ENCODE measurements at regions not wholly inside any gene's neighbourhood (a gene's known extent, or its start where the extent isn't known, plus 50 kb on each side); places are given as distances from the start of the nearest gene placed in this dataset.

DNA sequence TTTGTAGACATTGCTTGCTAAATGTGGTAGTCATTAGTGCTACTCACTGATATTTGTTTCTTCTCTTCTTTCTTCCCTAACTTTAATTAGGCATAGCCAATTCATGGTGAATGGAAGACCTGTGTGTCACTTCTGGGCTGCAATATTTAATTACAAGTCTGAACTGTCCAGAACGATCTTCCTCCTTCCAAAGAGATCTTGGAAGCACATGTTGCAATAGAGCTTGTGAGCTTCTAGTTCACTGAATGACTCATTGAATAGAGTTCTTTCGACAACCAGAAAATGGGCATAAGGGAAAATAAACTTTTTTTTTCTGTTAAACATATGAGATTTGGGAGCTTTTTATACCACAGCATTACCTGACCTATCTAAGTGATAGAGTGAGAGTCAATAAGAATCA lies 1264.6 kb downstream of the PCDH9 start (continued):
- TF ChIP-seq, protein P1, sequence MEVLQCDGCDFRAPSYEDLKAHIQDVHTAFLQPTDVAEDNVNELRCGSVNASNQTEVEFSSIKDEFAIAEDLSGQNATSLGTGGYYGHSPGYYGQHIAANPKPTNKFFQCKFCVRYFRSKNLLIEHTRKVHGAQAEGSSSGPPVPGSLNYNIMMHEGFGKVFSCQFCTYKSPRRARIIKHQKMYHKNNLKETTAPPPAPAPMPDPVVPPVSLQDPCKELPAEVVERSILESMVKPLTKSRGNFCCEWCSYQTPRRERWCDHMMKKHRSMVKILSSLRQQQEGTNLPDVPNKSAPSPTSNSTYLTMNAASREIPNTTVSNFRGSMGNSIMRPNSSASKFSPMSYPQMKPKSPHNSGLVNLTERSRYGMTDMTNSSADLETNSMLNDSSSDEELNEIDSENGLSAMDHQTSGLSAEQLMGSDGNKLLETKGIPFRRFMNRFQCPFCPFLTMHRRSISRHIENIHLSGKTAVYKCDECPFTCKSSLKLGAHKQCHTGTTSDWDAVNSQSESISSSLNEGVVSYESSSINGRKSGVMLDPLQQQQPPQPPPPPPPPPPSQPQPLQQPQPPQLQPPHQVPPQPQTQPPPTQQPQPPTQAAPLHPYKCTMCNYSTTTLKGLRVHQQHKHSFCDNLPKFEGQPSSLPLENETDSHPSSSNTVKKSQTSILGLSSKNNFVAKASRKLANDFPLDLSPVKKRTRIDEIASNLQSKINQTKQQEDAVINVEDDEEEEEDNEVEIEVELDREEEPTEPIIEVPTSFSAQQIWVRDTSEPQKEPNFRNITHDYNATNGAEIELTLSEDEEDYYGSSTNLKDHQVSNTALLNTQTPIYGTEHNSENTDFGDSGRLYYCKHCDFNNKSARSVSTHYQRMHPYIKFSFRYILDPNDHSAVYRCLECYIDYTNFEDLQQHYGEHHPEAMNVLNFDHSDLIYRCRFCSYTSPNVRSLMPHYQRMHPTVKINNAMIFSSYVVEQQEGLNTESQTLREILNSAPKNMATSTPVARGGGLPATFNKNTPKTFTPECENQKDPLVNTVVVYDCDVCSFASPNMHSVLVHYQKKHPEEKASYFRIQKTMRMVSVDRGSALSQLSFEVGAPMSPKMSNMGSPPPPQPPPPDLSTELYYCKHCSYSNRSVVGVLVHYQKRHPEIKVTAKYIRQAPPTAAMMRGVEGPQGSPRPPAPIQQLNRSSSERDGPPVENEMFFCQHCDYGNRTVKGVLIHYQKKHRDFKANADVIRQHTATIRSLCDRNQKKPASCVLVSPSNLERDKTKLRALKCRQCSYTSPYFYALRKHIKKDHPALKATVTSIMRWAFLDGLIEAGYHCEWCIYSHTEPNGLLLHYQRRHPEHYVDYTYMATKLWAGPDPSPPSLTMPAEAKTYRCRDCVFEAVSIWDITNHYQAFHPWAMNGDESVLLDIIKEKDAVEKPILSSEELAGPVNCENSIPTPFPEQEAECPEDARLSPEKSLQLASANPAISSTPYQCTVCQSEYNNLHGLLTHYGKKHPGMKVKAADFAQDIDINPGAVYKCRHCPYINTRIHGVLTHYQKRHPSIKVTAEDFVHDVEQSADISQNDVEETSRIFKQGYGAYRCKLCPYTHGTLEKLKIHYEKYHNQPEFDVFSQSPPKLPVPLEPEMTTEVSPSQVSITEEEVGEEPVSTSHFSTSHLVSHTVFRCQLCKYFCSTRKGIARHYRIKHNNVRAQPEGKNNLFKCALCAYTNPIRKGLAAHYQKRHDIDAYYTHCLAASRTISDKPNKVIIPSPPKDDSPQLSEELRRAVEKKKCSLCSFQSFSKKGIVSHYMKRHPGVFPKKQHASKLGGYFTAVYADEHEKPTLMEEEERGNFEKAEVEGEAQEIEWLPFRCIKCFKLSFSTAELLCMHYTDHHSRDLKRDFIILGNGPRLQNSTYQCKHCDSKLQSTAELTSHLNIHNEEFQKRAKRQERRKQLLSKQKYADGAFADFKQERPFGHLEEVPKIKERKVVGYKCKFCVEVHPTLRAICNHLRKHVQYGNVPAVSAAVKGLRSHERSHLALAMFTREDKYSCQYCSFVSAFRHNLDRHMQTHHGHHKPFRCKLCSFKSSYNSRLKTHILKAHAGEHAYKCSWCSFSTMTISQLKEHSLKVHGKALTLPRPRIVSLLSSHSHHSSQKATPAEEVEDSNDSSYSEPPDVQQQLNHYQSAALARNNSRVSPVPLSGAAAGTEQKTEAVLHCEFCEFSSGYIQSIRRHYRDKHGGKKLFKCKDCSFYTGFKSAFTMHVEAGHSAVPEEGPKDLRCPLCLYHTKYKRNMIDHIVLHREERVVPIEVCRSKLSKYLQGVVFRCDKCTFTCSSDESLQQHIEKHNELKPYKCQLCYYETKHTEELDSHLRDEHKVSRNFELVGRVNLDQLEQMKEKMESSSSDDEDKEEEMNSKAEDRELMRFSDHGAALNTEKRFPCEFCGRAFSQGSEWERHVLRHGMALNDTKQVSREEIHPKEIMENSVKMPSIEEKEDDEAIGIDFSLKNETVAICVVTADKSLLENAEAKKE (CRISPR knock-in tag; IDR thresholded peaks at IDR 0.05): no peak
- no peak for TF ChIP-seq EZH2 (IDR thresholded peaks at IDR 0.05; ENCODE audit: low read depth, unreplicated experiment)

DNA sequence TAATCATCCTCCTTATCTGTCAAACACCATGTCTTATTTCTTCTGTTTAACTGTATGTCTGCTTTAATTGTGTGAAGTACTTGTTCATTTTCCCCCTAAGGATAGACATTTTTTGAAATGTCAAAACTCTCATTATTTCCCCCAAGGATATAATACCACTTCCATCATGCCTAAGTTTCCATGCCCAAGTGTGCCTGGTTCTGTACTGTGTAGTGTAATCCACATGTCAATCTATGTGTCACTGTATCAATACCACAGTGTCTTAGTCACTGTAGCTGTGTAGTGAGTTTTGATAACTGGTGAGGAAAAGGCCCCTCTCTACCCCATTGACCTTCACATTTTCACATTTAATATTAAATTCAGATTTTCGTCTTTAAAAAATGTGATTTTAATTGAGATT lies 1265.5 kb downstream of the PCDH9 start:
- Histone ChIP-seq H3K9me2 (ENCODE audit: insufficient read depth) (no peaks in the 10 kb centered on the region), H4K20me1 (replicated peaks; ENCODE audit: insufficient read depth) (no peaks in the 10 kb centered on the region), H3K27ac (ENCODE audit: low read depth) (no peak overlapping the region), H3K36me3 (ENCODE audit: insufficient read depth) (no peaks in the 10 kb centered on the region), H3K27me3 (ENCODE audit: insufficient read depth) (no peaks in the 10 kb centered on the region), H2AFZ (no peak overlapping the region), H3K4me1 (ENCODE audit: insufficient read depth) (no peaks in the 10 kb centered on the region), H3F3A (replicated peaks; ENCODE audit: low read depth) (no peaks in the 10 kb centered on the region), H3K4me3 (no peak overlapping the region), H3K4me2 (no peak overlapping the region), H3K79me2 (replicated peaks; ENCODE audit: insufficient read depth) (no peaks in the 10 kb centered on the region)
- no peak overlapping the region for H3K4me3 Mint-ChIP-seq
- DNase-seq (ENCODE audit: low spot score) (no peak), ATAC-seq (no peak)
- H3K27ac Mint-ChIP-seq: no peak overlapping the region
- H3K36me3 Mint-ChIP-seq (ENCODE audit: low read depth): no peaks in the 10 kb centered on the region
- H3K9me3 Mint-ChIP-seq: no peaks in the 10 kb centered on the region
- H3K27me3 Mint-ChIP-seq (ENCODE audit: insufficient read depth, low read depth, poor library complexity): no peaks in the 10 kb centered on the region
- H3K4me1 Mint-ChIP-seq: no peaks in the 10 kb centered on the region
- TF ChIP-seq CREB1 (CRISPR knock-in tag; IDR thresholded peaks at IDR 0.05; ENCODE audit: low read depth): no peak
- no peak for TF ChIP-seq NANOG (IDR thresholded peaks at IDR 0.05; ENCODE audit: borderline replicate concordance)

- Histone ChIP-seq H3K9me2 (ENCODE audit: insufficient read depth) (no peaks in the 10 kb centered on the region), H3K36me3 (ENCODE audit: insufficient read depth) (no peaks in the 10 kb centered on the region), H3K27ac (ENCODE audit: low read depth) (no peak overlapping the region), H3K27me3 (ENCODE audit: insufficient read depth) (no peaks in the 10 kb centered on the region), H3K4me1 (ENCODE audit: insufficient read depth) (no peaks in the 10 kb centered on the region), H4K20me1 (replicated peaks; ENCODE audit: insufficient read depth) (no peaks in the 10 kb centered on the region), H3K4me3 (no peak overlapping the region), H3F3A (replicated peaks; ENCODE audit: low read depth) (no peaks in the 10 kb centered on the region), H2AFZ (no peak overlapping the region), H3K79me2 (replicated peaks; ENCODE audit: insufficient read depth) (no peaks in the 10 kb centered on the region), H3K4me2 (no peak overlapping the region)
- Mint-ChIP-seq H3K4me1 (no peaks in the 10 kb centered on the region), H3K36me3 (ENCODE audit: low read depth) (no peaks in the 10 kb centered on the region), H3K27me3 (ENCODE audit: insufficient read depth, low read depth, poor library complexity) (no peaks in the 10 kb centered on the region), H3K9me3 (peaks cover 8% of the 10 kb centered on the region; the same call in 2 of the 3 replicates), H3K27ac (no peak overlapping the region), H3K4me3 (no peak overlapping the region)
- ATAC-seq (no peak), DNase-seq (ENCODE audit: low spot score) (no peak)
- TF ChIP-seq, protein P2, sequence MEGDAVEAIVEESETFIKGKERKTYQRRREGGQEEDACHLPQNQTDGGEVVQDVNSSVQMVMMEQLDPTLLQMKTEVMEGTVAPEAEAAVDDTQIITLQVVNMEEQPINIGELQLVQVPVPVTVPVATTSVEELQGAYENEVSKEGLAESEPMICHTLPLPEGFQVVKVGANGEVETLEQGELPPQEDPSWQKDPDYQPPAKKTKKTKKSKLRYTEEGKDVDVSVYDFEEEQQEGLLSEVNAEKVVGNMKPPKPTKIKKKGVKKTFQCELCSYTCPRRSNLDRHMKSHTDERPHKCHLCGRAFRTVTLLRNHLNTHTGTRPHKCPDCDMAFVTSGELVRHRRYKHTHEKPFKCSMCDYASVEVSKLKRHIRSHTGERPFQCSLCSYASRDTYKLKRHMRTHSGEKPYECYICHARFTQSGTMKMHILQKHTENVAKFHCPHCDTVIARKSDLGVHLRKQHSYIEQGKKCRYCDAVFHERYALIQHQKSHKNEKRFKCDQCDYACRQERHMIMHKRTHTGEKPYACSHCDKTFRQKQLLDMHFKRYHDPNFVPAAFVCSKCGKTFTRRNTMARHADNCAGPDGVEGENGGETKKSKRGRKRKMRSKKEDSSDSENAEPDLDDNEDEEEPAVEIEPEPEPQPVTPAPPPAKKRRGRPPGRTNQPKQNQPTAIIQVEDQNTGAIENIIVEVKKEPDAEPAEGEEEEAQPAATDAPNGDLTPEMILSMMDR (conservative IDR thresholded peaks at IDR 0.05; ENCODE audit: low read depth in 2 of 2): no peak
- TF ChIP-seq NANOG (IDR thresholded peaks at IDR 0.05; ENCODE audit: borderline replicate concordance) (no peak), JUNB (IDR thresholded peaks at IDR 0.05; ENCODE audit: unreplicated experiment) (no peak), ZNF331 (CRISPR knock-in tag; IDR thresholded peaks at IDR 0.05; ENCODE audit: low read depth) (no peak), POLR2AphosphoS5 (IDR thresholded peaks at IDR 0.05; ENCODE audit: low read depth) (no peak)
- TF ChIP-seq, protein P3, sequence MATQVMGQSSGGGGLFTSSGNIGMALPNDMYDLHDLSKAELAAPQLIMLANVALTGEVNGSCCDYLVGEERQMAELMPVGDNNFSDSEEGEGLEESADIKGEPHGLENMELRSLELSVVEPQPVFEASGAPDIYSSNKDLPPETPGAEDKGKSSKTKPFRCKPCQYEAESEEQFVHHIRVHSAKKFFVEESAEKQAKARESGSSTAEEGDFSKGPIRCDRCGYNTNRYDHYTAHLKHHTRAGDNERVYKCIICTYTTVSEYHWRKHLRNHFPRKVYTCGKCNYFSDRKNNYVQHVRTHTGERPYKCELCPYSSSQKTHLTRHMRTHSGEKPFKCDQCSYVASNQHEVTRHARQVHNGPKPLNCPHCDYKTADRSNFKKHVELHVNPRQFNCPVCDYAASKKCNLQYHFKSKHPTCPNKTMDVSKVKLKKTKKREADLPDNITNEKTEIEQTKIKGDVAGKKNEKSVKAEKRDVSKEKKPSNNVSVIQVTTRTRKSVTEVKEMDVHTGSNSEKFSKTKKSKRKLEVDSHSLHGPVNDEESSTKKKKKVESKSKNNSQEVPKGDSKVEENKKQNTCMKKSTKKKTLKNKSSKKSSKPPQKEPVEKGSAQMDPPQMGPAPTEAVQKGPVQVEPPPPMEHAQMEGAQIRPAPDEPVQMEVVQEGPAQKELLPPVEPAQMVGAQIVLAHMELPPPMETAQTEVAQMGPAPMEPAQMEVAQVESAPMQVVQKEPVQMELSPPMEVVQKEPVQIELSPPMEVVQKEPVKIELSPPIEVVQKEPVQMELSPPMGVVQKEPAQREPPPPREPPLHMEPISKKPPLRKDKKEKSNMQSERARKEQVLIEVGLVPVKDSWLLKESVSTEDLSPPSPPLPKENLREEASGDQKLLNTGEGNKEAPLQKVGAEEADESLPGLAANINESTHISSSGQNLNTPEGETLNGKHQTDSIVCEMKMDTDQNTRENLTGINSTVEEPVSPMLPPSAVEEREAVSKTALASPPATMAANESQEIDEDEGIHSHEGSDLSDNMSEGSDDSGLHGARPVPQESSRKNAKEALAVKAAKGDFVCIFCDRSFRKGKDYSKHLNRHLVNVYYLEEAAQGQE (IDR thresholded peaks at IDR 0.05; ENCODE audit: unreplicated experiment): no peak
These were observed 1270.8 kb downstream of the PCDH9 start for GRCh38 chr13:65959305-65959704.

Measured in GM23338 (cell line).